ENCODE measurements at regions not wholly inside any gene's neighbourhood (a gene's known extent, or its start where the extent isn't known, plus 50 kb on each side); places are given as distances from the start of the nearest gene placed in this dataset.

DNA sequence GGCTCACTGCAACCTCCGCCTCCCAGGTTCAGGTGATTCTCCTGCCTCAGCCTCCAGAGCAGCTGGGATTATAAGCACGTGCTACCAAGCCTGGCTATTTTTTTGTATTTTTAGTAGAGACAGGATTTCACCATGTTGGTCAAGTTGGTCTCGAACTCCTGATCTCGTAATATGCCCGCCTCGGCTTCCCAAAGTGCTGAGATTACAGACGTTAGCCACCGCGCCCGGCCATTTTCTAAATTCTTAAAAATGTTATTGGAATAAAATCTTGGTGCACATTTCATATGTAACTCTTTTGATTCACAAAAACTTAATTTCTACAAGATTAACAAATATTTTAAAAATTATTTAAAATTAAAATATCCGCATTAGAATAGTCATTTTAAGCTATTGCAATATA is 1480.3 kb upstream of the SPRY2 start:
- DNase-seq (ENCODE audit: low read depth, low spot score): no peak

DNA sequence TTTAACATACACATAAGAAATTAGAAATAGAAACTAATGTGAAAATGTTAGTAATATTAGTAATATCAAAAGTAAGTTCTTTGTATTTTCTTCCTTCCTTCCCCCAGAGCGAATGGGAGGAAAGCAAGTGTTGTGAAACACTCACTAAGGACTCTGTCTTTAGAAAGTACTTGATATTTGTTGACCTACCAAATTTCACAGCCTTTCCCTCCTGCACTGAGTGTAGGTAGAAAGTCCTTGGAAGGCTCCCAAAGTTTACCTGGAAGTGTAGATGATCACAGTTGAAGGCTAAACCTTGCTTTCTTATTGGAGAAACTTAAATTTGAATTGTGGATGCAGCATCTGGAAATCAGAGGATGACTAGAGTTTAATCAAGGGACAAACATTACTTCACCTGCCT is 1459.5 kb upstream of the SPRY2 start:
- DNase-seq (ENCODE audit: low read depth, low spot score): no peak

DNA sequence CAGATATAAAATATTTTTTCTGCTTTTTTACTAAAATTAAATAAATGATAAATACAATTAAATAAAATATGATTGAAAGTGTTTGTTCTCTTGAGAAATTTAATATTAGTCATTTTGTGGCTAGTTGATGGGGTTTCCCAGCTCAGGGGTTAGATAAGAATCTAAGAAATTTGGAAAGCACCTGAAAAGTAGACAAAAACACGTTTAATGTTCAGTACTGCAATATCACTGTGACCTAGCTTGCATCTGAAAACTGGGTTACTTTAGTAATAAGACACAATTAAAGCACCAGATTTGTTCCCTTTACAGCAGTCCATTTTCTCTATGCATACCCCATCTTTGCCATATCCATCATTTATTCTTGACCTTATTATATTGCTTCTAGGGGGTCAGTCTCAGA is 1454.8 kb upstream of the SPRY2 start:
- no peak for DNase-seq (ENCODE audit: low read depth, low spot score)

DNA sequence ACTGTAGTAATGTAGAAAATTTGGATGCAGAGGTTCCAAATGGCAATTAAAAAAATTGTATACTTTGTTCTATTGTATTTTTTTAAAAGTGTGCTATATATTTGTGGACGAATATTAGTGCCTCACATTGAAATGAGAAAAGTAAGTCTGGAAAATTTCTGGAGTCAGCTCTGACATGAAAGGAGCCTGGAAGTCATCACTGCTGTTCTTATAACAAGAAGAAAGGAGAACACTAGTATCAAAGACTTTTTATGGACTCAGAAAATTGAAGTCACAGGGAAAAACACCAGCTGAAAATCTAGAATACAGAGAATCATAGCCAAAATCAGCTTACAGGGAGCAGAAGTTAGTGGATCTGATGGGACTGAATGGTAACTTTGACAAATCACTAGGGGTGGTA is 1450.7 kb upstream of the SPRY2 start:
- DNase-seq (ENCODE audit: low read depth, low spot score): no peak

DNA sequence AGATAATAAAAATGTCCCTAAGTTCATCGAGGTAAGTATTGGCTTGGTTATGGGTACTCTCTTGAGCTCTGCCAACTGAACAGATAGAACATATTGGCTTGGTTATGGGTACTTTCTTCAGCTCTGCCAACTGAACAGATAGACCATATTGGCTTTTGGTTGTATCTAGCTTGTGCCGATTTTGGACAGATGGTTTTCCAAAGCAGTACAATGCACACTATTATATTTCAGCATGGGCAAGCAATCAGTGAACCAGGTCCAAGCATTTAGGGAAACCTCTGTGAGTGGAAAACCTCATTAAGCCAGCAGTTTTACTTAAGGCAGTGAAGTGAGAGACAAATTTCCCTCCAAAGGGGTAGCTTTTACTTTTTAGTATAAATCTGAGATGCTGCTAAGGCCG is 1440.5 kb upstream of the SPRY2 start:
- DNase-seq (ENCODE audit: low read depth, low spot score): no peak

DNA sequence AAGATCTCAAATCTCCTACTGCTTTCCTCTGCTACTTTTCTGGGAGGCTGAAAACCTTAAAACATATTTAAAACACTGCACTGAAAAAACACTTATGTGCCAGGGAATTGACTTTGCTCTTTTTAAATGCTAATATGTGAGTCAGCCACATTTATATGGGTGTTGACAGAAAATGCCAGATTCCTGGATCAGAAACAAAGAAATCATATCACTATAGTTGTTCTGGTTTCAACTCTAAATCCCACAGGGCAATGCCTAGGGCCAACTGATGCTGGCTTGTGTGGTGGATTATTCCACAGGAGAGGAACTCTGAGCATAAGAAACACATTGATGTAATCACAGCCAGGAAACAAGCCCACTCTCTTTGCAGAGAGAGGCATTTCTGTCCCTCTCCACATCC is 1439.0 kb upstream of the SPRY2 start:
- DNase-seq (ENCODE audit: low read depth, low spot score): no peak

DNA sequence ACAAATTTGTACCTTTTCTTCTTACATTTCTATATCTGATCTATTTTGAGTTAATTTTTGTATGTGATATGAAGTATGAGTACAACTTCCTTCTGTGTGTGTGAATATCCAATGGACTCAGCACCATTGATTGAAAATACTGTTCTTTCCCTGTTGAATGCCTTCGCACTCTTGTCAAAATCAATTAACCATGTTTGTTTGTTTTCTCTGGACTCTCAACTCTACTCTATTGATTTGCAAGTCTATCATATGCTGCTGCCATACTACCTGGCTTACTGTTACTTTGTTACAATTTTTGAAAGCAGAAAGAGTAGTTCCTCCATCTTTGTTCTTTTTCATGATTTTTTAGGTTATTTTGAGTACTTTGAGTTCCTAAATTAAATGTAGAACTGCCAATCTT is 1437.4 kb upstream of the SPRY2 start:
- no peak for DNase-seq (ENCODE audit: low read depth, low spot score)

DNA sequence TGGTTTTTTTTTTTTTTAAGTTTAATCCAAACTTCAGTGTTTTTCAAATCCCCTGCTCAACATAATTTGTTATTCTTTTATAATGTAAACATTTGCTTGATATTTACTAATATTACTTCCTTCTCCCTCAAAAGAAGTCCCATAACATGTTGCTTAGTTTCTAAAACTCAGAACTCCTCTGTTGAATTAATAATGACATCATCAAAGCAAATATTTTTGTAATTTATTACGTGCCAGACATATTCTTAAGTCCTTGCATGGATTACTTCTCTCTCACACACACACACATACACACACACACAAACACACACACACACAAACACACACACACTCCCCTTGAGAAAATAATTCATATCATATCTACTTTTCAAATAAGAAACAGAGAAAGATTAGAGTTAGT is 1432.3 kb upstream of the SPRY2 start:
- no peak for DNase-seq (ENCODE audit: low read depth, low spot score)

DNA sequence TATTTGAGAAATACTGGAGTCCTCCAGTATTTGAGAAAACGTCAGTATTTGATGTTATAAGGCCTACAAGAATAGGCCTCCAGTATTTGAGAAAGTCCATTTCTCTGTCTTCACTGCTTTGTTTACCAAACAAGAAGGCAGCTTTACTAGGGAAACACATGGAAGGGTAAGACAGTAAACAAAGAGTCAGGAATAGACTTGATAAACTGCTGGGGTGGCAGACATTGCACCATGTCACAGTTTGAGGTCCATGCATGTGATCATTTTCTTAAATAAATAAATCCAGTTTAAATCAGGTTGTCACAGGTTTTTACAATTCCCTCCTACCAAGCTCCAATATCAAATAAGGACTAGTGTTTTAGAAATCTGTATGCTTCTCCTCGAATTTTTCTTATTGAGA is 1431.0 kb upstream of the SPRY2 start:
- no peak for DNase-seq (ENCODE audit: low read depth, low spot score)

DNA sequence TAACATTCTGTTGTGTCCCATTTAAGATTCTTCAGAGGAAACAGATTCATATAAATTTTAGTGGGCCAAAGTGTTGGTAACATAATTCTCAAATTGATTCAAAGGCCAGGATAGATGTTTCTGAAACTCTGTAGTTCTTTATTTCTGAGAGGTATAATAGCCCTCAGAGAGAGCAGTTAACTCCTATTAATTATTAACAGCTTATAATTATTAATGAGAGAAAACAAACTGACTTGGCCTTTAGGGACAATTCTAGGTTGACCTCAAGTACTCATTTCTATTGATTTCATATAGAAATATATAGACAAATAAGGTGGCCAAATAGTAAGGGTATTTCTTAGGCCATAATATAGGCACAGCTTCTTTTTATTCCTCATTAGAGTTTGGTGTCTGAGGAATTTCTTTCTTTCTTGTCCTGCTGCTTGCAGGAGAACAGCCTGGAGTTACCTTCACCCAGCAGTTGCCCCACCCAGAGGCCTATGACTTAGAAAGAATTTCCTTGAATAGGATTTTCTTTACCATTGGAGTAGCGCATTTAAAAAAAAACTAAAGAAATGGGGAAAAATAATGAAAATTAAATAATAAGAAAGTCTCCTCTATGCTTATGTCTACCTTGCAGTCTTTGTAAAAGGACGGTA is 1430.1 kb upstream of the SPRY2 start:
- DNase-seq (ENCODE audit: low read depth, low spot score): no peak

DNA sequence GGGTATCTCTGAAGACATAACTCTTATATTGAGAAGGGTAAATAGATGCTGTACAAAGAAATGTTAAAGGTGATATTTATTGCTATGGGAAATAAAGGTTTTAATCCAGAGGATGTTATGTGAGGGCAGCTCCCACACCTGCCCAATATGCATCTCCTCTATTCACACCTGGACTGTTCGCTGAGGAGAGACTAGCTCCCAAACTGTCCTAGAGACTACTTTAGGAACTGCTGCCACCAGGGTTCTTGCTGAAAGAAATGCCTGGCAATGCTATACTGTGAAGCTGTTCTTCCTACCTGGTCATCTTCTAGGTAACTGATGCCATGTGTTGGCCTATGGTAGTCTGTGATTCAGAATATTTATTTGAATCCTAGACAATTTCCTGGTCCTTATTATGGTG is 1421.5 kb upstream of the SPRY2 start:
- no peak for DNase-seq (ENCODE audit: low read depth, low spot score)

DNA sequence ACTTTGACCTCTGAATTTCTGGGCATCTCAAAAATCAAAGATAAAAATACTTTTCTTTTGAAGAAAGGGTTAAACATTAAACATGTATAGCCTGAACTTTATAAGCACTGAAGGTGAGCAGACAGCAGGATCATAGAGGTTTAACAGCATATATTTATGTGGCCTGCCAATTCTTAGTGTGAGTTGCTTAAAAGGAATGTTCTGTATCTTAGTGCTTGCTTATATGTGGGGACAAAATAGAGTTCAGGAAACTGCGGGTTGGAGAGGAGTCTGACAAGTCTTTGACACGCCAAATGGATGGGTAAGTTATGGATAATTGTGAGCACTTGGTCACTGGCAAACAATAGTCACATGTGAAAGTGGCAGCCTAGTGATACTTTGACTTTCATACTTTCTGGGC is 1419.4 kb upstream of the SPRY2 start:
- DNase-seq (ENCODE audit: low read depth, low spot score): no peak

DNA sequence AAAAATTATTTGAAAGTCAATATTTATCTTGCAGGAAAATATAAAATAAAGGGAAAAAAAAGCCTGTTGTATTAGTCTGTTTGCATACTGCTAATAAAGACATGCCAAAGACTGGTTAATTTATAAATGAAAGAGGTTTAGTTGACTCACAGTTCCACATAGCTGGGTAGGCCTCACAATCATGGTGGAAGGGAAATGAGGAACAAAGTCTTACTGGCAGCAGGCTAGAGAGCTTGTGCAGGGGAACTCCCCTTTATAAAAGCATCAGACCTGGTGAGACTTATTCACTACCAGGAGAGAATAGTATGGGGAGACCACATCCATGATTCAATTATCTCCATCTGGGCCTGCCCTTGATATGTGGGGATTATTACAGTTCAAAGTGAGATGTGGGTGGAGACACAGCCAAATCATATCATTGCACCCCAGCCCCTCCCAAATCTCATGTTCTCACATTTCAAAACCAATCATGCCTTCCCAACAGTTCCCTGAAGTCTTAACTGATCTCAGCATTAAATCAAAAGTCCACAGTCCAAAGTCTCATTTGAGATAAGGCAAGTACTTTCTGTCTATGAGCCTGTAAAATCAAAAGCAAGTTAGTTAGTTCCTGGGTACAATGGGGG is 1416.5 kb upstream of the SPRY2 start:
- no peak for DNase-seq (ENCODE audit: low read depth, low spot score)

DNA sequence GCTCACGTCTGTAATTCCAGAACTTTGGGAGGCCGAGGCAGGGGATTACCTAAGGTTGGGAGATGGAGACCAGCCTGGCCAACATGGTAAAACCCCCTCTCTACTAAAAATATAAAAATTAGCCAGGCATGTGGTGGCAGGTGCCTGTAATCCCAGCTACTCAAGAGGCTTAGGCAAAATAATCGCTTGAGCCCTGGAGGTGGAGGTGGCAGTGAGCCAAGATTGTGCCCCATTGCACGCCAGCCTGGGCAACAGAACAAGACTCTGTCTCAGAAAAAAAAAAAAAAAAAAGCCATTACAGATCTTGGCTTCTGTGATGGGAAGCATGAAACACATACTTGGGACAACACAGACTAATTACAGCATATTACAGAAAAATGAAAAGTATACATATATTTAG is 1404.5 kb upstream of the SPRY2 start:
- no peak for DNase-seq (ENCODE audit: low read depth, low spot score)

DNA sequence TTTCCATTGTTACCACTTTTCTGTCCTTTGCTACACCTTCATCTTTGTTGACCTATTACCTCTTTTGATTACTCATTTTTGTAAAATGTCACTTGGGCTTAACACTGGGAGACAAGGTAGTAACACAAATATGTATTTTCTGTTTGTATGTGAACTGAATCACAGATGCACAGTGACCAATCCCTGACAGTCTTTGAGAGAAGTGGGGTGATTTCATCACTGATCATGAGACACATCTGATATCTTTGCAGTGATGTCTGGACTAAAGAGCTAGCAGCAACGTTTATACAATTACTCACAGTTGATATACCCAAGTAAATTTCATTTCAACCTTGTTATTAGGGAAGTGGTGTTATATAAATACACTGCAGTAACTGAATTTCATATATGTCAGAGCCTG is 1397.4 kb upstream of the SPRY2 start:
- DNase-seq (ENCODE audit: low read depth, low spot score): no peak

DNA sequence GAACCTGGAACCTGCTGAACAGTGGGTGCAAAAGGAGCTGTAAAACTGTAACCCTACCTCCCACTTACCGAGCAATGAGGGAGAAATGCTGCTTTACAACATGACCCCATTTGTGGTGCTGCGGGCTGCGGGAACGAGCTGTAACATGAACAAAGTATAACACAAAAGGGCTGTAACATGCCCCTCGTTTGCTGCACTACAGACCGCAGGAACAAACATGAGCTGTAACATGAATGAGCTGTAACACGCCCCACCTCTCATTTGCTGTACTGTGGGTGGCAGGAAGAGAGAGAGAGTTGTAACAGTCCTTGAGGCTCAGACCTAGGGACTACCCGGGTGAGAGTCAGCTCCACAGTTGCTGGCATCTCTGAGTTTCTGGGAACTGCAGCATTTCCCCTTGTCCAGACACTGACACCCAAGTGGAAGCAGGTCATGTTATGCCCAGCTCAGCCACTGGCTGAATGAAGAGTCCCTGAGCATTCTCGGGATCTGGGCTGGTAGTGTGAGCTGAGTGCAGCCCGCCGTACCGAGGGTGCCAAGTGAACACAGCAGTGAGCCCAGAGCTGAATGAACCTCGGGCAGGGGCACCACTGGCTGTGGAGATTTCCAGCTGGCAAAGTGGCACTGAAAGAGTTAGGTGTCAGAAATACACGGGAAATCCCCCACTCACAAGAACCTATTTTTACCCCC is 1385.3 kb upstream of the SPRY2 start:
- DNase-seq (ENCODE audit: low read depth, low spot score): no peak

DNA sequence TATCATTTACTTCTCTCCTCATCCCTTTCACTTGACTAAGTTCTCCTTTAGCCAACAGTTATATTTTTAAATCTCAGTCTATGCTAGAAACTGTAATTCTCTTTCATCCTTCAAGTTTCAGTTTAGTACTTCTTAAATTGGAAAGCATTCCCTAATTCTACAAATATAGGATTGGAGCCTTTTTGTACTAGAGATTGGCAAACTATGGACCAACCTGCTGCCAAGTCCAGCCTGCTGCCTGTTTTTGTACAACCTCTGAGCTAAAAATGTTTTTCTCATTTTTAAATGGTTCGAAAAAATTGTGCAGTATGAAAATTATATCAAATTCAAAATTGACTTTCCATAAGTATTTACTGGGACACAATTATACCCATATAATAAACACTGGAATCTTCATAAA is 1381.5 kb upstream of the SPRY2 start:
- DNase-seq (ENCODE audit: low read depth, low spot score): no peak

DNA sequence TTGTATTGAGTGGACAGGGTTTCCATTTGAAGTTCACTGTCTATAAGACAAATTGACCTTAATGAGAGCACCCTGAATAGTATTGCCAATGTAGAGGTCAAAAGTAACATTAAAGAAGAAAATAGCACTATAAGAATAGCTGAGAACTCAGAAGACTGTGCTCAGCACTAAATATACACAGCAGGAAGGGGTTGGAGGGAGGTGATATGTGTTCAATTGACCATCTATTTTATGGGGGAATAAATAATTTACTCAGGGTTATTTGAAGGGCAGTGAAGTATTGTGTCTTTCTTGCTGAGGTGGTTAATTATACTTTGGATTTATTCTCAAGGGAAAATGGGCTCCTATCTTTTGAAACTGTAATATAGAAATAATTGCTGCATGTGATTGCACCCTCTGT is 1380.5 kb upstream of the SPRY2 start:
- DNase-seq (ENCODE audit: low read depth, low spot score): no peak

DNA sequence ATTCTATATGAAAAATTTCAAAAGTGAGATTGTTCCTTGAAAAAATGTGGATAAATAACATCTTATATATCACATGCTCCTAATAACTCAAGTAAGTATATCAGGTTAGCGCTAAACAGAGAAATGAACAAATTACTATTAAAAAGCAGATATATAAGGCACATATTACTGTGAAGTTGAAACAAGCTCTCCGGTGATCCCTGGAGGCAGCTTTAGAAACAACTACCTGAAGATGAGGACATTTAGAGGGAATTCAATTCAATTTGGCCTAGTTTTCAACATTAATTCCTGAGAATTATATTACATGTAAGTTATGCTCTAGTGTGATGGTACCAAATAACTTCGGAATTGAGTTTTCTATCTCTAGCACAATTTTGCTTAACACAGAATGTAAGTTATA is 1373.6 kb upstream of the SPRY2 start:
- no peak for DNase-seq (ENCODE audit: low read depth, low spot score)

DNA sequence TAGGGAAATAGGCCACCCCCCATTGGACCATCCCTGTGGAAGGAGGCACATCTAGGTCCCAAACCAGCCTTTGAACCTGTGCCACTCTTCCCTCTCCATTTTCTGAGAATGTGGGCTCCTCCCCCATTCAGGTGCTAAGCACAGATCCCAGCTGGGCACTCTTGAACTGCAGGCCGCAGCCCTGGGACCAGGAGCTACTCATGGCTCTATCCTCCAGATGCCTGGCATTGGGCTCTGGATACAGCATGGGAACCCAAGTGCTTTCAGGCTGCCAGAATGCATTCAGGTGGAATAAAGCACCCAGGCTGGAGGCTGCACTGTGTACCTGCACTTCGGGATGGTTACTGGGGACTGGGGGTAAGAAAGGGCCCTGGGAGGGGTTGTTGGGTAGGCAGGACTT is 1372.3 kb upstream of the SPRY2 start:
- DNase-seq (ENCODE audit: low read depth, low spot score): no peak

DNA sequence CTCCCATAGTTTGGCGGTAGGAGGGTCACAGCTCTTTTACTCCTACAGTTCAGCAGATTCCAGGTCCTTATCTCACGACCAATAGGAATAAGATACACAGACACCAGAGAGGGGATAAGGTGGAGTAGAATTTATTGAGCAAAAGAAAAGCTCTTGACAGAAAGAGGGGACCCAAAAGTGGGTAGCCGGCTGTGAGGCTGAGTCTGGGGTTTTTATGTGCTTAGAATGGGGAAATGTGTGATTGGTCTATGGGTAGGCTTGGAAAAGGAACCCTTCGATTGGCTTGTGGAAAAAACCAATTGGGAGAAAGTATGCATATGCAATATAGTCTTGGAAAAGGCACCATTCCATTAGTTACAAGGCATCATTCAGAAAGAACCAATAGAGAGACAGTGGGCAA is 1356.9 kb upstream of the SPRY2 start:
- DNase-seq (ENCODE audit: low read depth, low spot score): no peak

DNA sequence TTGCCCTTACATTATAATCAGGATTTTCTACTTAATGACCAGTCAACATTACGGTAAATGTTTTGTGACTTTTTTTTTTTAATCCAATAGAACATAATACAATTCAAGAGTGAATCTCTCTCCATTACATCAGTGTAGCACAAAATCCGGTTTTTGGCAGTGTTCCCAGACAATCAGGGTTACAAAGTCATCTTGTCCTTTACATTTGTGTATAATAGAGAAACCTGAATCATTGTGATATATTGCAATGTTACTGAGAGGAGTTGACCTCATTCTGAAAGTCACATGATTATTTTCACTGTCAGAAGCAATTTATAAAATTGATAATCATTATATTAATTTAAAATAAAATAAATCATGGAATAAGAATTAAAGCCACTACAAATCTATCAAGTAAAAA is 1346.0 kb upstream of the SPRY2 start:
- DNase-seq (ENCODE audit: low read depth, low spot score): no peak

DNA sequence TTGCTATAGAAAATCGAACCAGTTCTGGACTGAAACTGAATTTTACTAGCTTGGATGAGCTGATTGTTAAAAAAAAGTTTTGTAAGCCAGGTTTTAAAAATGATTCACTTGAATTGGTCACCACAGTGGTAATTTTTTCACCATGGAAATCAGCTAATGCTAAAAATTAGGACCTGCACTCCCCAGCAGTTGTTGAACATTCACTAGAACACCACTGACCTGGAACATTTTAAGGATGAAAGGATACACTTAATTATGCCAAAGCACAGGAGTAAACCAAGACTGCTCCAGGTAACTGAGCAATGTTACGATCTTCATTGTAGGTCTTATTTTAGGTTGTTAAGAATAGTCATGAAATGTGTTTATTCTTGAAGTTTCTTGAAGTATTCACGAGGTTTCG is 1342.6 kb upstream of the SPRY2 start:
- DNase-seq (ENCODE audit: low read depth, low spot score): no peak
